Endothelial cell of umbilical vein (primary cell): ENCODE measurements at regions not wholly inside any gene's neighbourhood (a gene's known extent, or its start where the extent isn't known, plus 50 kb on each side); places are given as distances from the start of the nearest gene placed in this dataset.

Experiments used
- BruUV-seq: library from RNA; stranded (reverse); fragments of 400-500 nt; replicated peaks from 2 replicates; lab custom pipeline; 2021; lab: Mats Ljungman, UMichigan
- CTCF ChIA-PET: fragments of 300-600, 350-600 bp; sonication (Branson Sonifier 250); formaldehyde crosslinking; loops from one replicate; lab custom pipeline; 2021; ENCODE audit warnings: antibody characterized with exemption, inconsistent platforms; lab: Charles Lee
- POLR2A ChIA-PET: fragments of 300-600, 350-600 bp; sonication (Branson Sonifier 250); formaldehyde crosslinking; loops from one replicate; lab custom pipeline; 2021; ENCODE audit warnings: antibody characterized with exemption, inconsistent platforms; lab: Charles Lee
- DNase-seq: peaks from one replicate; pipeline ENCODE4 v3.0.0-alpha.2; 2011; ENCODE audit warnings: low read depth, low spot score
- FAIRE-seq: peaks from 2 replicates; lab custom pipeline; 2011; peaks lifted over from hg19 to GRCh38; lab: Jason Lieb, UNC
- H2AFZ ChIP-seq: 2 replicates; pipeline ENCODE4 v1.6.0; 2012; ENCODE audit warnings: low read depth, low read length, control low read depth, inconsistent platforms
- H3K27ac ChIP-seq: 2 replicates; pipeline ENCODE4 v1.5.1; 2011; ENCODE audit warnings: low read depth, mild to moderate bottlenecking, control low read depth, low read length, moderate library complexity; ENCODE audit not compliant: insufficient read depth
- H3K27me3 ChIP-seq, 2 experiments: 2 replicates each; pipeline versions ENCODE4 v1.6.0 to v1.6.1; 2011; ENCODE audit warnings: low read length in 2 of 2, mixed read lengths in 1 of 2; ENCODE audit not compliant: control insufficient read depth in 2 of 2, insufficient read depth in 2 of 2
- H3K36me3 ChIP-seq, 2 experiments: 2 replicates in 1 of 2; 3 replicates in 1 of 2; pipeline ENCODE4 v1.5.1; 2011; ENCODE audit warnings: low read length in 2 of 2, mild to moderate bottlenecking in 1 of 2, moderate library complexity in 1 of 2; ENCODE audit not compliant: control insufficient read depth in 2 of 2, insufficient read depth in 2 of 2; ENCODE audit errors: extremely low read depth in 1 of 2
- H3K4me1 ChIP-seq: 3 replicates; pipeline ENCODE4 v1.5.1; 2011; ENCODE audit warnings: mild to moderate bottlenecking, low read length; ENCODE audit not compliant: control insufficient read depth, insufficient read depth; ENCODE audit errors: extremely low read depth
- H3K4me2 ChIP-seq: 2 replicates; pipeline ENCODE4 v1.6.1; 2011; ENCODE audit warnings: low read length, control low read depth, mixed read lengths; ENCODE audit not compliant: insufficient read depth
- H3K4me3 ChIP-seq, 3 experiments: fragments of 200-600 bp in 1 of 3; sonication (generic), shearing (Covaris generic) in 1 of 3; replicated peaks in 1 of 3; 2 replicates each; pipeline ENCODE4 v1.5.1; 2011 to 2016; ENCODE audit warnings: control low read depth in 3 of 3, low read length in 3 of 3, mild to moderate bottlenecking in 2 of 3, inconsistent platforms in 1 of 3, low read depth in 1 of 3, moderate library complexity in 1 of 3; ENCODE audit not compliant: insufficient read depth in 1 of 3
- H3K79me2 ChIP-seq: 2 replicates; pipeline ENCODE4 v1.6.0; 2012; ENCODE audit warnings: low read length, inconsistent platforms; ENCODE audit not compliant: control insufficient read depth, insufficient read depth
- H3K9ac ChIP-seq: replicated peaks from 2 replicates; pipeline ENCODE3; 2011; ENCODE audit warnings: low read length, control low read depth; ENCODE audit not compliant: insufficient read depth; ENCODE audit errors: extremely low read depth
- H3K9me1 ChIP-seq: replicated peaks from 3 replicates; pipeline ENCODE4 v1.6.0; 2011; ENCODE audit warnings: mild to moderate bottlenecking, low read length; ENCODE audit not compliant: control insufficient read depth, insufficient read depth; ENCODE audit errors: extremely low read depth
- H3K9me3 ChIP-seq: replicated peaks from 2 replicates; pipeline ENCODE4 v1.5.1; 2012; ENCODE audit warnings: low read length, inconsistent platforms; ENCODE audit not compliant: control insufficient read depth, insufficient read depth
- H4K20me1 ChIP-seq: replicated peaks from 2 replicates; pipeline ENCODE3; 2011; ENCODE audit warnings: mild to moderate bottlenecking, low read length; ENCODE audit not compliant: control insufficient read depth, insufficient read depth; ENCODE audit errors: extremely low read depth
- EZH2 ChIP-seq: IDR thresholded peaks from 2 replicates; pipeline ENCODE4 v1.6.1; 2012; ENCODE audit warnings: borderline replicate concordance, low read depth, mild to moderate bottlenecking, moderate library complexity, low read length, inconsistent platforms; ENCODE audit not compliant: severe bottlenecking
- FOS ChIP-seq: IDR thresholded peaks from 2 replicates; pipeline ENCODE4 v1.6.1; 2011; ENCODE audit warnings: mild to moderate bottlenecking, low read length, moderate library complexity, borderline replicate concordance; ENCODE audit not compliant: insufficient read depth
- GATA2 ChIP-seq: IDR thresholded peaks from 2 replicates; pipeline ENCODE4 v1.7.0; 2011; ENCODE audit warnings: low read depth, mild to moderate bottlenecking, moderate library complexity, mixed read lengths, low read length; ENCODE audit not compliant: insufficient read length, insufficient read depth
- JUN ChIP-seq: IDR thresholded peaks from 2 replicates; pipeline ENCODE4 v1.6.1; 2011; ENCODE audit warnings: borderline replicate concordance, low read depth; ENCODE audit not compliant: insufficient read length, insufficient read depth
- MYC ChIP-seq: IDR thresholded peaks from one replicate; pipeline ENCODE4 v1.6.1; 2011; ENCODE audit warnings: mild to moderate bottlenecking, low read depth, low read length
- POLR2A ChIP-seq: IDR thresholded peaks from 2 replicates; pipeline ENCODE4 v1.6.1; 2012; ENCODE audit warnings: low read depth, mild to moderate bottlenecking, control low read depth, low read length
- POLR2AphosphoS5 ChIP-seq: IDR thresholded peaks from 2 replicates; pipeline ENCODE4 v1.6.1; 2012; ENCODE audit warnings: low read depth, mild to moderate bottlenecking, control low read depth, low read length, moderate library complexity; ENCODE audit not compliant: insufficient read depth
- dilution Hi-C: fragments of 300-500 bp; cut with MboI; formaldehyde crosslinking; loops from one replicate; pipeline ENCODE4 v1.15.0; 2019; ENCODE audit warnings: low sequenced_read_pairs; ENCODE audit not compliant: extremely low pct_ligation_motif_present
- intact Hi-C: fragments of 100-400 bp; cut with micrococcal nuclease; formaldehyde crosslinking; loops from one replicate; pipeline ENCODE4 v1.10.0; 2022
- TF ChIP-seq, protein P1 (sequence below), 2 donors: IDR thresholded peaks; 1 replicate in 1 of 2; 2 replicates in 1 of 2; pipeline ENCODE4 v1.5.1; 2011; ENCODE audit warnings: low read length in 2 of 2, mild to moderate bottlenecking in 2 of 2, moderate library complexity in 2 of 2, control low read depth in 1 of 2, inconsistent platforms in 1 of 2, low read depth in 1 of 2; ENCODE audit not compliant: insufficient read depth in 1 of 2; ENCODE audit errors: extremely low read depth in 1 of 2
- TF ChIP-seq, protein P2 (sequence below): IDR thresholded peaks from 2 replicates; pipeline ENCODE4 v1.6.1; 2011; ENCODE audit not compliant: insufficient read depth, insufficient read length

DNA sequence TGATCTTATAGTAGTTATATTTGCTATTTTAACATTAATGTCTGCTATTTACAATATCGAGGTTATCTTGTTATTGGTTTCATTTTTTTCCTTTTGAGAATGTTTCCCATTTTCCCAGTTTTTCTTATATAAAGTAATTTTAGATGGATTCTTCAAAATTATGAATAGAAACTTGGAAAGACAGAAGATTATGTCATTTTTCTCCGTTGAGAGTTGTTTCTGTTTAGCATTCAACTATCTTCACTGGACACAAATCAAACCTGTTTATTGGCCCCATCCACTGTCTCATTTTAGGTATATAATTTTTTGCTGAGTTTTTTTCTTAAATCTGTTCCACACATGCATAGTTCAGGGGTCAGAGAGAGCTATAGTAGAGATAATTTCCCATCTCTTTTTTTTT lies 1430.9 kb upstream of the MIR17HG start:
- H4K20me1 ChIP-seq = no peaks in the 10 kb centered on the region
- ChIA-PET POLR2A (no interaction called here), CTCF (no interaction called here)
- no peaks in the 10 kb centered on the region for H3K79me2 ChIP-seq
- no peak overlapping the region for H3K27ac ChIP-seq
- no peak for FAIRE-seq
- no peak overlapping the region for H3K4me2 ChIP-seq
- intact Hi-C loops = no loop called here
- dilution Hi-C loops = no loop called here
- H3K9me1 ChIP-seq = no peaks in the 10 kb centered on the region
- no peaks in the 10 kb centered on the region for H3K27me3 ChIP-seq
- H3K9me3 ChIP-seq = no peaks in the 10 kb centered on the region
- no peaks in the 10 kb centered on the region for H3K4me1 ChIP-seq
- no peak overlapping the region for H3K9ac ChIP-seq
- H2AFZ ChIP-seq = no peak overlapping the region
- H3K4me3 ChIP-seq = no peak overlapping the region
- no peaks in the 10 kb centered on the region for H3K36me3 ChIP-seq
- DNase-seq = no peak
- TF ChIP-seq POLR2A = no peak
- TF ChIP-seq MYC = no peak
- no peak for TF ChIP-seq FOS
- TF ChIP-seq GATA2 = no peak
- no peak for TF ChIP-seq POLR2AphosphoS5
- no peak for TF ChIP-seq EZH2
- no peak for TF ChIP-seq JUN
- TF ChIP-seq, protein P1, sequence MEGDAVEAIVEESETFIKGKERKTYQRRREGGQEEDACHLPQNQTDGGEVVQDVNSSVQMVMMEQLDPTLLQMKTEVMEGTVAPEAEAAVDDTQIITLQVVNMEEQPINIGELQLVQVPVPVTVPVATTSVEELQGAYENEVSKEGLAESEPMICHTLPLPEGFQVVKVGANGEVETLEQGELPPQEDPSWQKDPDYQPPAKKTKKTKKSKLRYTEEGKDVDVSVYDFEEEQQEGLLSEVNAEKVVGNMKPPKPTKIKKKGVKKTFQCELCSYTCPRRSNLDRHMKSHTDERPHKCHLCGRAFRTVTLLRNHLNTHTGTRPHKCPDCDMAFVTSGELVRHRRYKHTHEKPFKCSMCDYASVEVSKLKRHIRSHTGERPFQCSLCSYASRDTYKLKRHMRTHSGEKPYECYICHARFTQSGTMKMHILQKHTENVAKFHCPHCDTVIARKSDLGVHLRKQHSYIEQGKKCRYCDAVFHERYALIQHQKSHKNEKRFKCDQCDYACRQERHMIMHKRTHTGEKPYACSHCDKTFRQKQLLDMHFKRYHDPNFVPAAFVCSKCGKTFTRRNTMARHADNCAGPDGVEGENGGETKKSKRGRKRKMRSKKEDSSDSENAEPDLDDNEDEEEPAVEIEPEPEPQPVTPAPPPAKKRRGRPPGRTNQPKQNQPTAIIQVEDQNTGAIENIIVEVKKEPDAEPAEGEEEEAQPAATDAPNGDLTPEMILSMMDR (IDR thresholded peaks at IDR 0.05; ENCODE audit: extremely low read depth in 1 of 2, insufficient read depth in 1 of 2, low read depth in 1 of 2, low read length in 2 of 2) = no peak
- TF ChIP-seq, protein P2, sequence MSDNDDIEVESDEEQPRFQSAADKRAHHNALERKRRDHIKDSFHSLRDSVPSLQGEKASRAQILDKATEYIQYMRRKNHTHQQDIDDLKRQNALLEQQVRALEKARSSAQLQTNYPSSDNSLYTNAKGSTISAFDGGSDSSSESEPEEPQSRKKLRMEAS = no peak
- BruUV-seq = no TSS peak
